ENCODE measurements at regions not wholly inside any gene's neighbourhood (a gene's known extent, or its start where the extent isn't known, plus 50 kb on each side); places are given as distances from the start of the nearest gene placed in this dataset.

- Histone ChIP-seq H3K27me3 (ENCODE audit: control insufficient read depth, insufficient read depth, low read length) (no peaks in the 10 kb centered on the region), H3K4me3 (ENCODE audit: low read length) (no peak overlapping the region), H3K36me3 (ENCODE audit: control insufficient read depth, insufficient read depth, low read length) (no peaks in the 10 kb centered on the region), H3K9me3 (ENCODE audit: control insufficient read depth, insufficient read depth, low read length) (peaks cover 8% of the 10 kb centered on the region), H3K27ac (ENCODE audit: low read length) (no peak overlapping the region), H3K4me1 (ENCODE audit: control insufficient read depth, insufficient read depth, low read length) (no peaks in the 10 kb centered on the region)
- H3K4me3 Mint-ChIP-seq, result no peak overlapping the region
- H3K27ac Mint-ChIP-seq, result no peak overlapping the region
- TF ChIP-seq CTCF (IDR thresholded peaks at IDR 0.05), result no peak
- H3K36me3 Mint-ChIP-seq, result no peaks in the 10 kb centered on the region
- DNase-seq (no peak), ATAC-seq (no peak)
- H3K9me3 Mint-ChIP-seq, result peaks cover 2% of the 10 kb centered on the region in 2 donors
- intact Hi-C loops (cut with micrococcal nuclease), result no loop called here
- peaks cover 11 to 25% of the 10 kb centered on the region in 2 donors for H3K27me3 Mint-ChIP-seq (ENCODE audit: low read depth in 2 of 2)
- H3K4me1 Mint-ChIP-seq, result no peaks in the 10 kb centered on the region
- 100% methylated on average over 1 of the region's 1 CpG for WGBS (ENCODE audit: insufficient coverage)
These were observed 382.6 kb upstream of the AKR1E2 start for GRCh38 chr10:4443419-4443818.

GRCh38 chr10:4442296-4442695 lies 383.7 kb upstream of the AKR1E2 start:
- Histone ChIP-seq H3K36me3 (ENCODE audit: control insufficient read depth, insufficient read depth, low read length) (no peaks in the 10 kb centered on the region), H3K27me3 (ENCODE audit: control insufficient read depth, insufficient read depth, low read length) (no peaks in the 10 kb centered on the region), H3K9me3 (ENCODE audit: control insufficient read depth, insufficient read depth, low read length) (peaks cover 8% of the 10 kb centered on the region), H3K27ac (ENCODE audit: low read length) (no peak overlapping the region), H3K4me1 (ENCODE audit: control insufficient read depth, insufficient read depth, low read length) (no peaks in the 10 kb centered on the region), H3K4me3 (ENCODE audit: low read length) (no peak overlapping the region)
- H3K9me3 Mint-ChIP-seq, result peaks cover 2% of the 10 kb centered on the region in 2 donors
- TF ChIP-seq CTCF (IDR thresholded peaks at IDR 0.05), result no peak
- no peak overlapping the region for H3K27ac Mint-ChIP-seq
- peaks cover 12 to 25% of the 10 kb centered on the region in 2 donors for H3K27me3 Mint-ChIP-seq (ENCODE audit: low read depth in 2 of 2)
- no peaks in the 10 kb centered on the region for H3K4me1 Mint-ChIP-seq
- H3K36me3 Mint-ChIP-seq, result no peaks in the 10 kb centered on the region
- no peak for ATAC-seq
- WGBS (ENCODE audit: insufficient coverage), result 91% methylated on average over 4 of the region's 4 CpGs
- intact Hi-C loops (cut with micrococcal nuclease), result no loop called here
- no peak overlapping the region for H3K4me3 Mint-ChIP-seq
- no peak for DNase-seq

DNA sequence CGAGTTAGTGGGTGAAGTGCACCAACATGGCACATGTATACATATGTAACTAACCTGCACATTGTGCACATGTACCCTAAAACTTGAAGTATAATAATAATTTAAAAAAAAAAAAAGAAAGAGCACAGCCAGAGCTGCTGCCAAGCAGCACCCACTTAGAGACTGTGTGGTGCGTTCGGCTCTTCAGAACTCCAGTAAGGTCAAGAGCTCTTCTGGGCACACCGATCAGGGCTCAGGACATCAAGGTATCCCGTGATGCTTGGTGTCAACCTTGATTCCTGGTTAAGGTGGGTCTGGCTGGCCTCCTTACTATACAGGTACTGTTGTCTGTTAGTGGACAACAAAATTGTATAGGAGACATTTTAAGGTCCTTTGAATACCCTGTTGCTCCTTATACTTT lies 385.7 kb upstream of the AKR1E2 start:
- Mint-ChIP-seq H3K27ac (no peak overlapping the region), H3K27me3 (ENCODE audit: low read depth in 2 of 2) (peaks cover 9 to 15% of the 10 kb centered on the region in 2 donors), H3K9me3 (peaks cover 2% of the 10 kb centered on the region in 2 donors), H3K36me3 (no peaks in the 10 kb centered on the region), H3K4me1 (no peaks in the 10 kb centered on the region), H3K4me3 (no peak overlapping the region)
- 95% methylated on average over 4 of the region's 5 CpGs for WGBS (ENCODE audit: insufficient coverage)
- intact Hi-C loops (cut with micrococcal nuclease), result no loop called here
- no peaks in the 10 kb centered on the region for H3K27me3 ChIP-seq (ENCODE audit: control insufficient read depth, insufficient read depth, low read length)
- H3K9me3 ChIP-seq (ENCODE audit: control insufficient read depth, insufficient read depth, low read length), result peaks cover 8% of the 10 kb centered on the region
- H3K36me3 ChIP-seq (ENCODE audit: control insufficient read depth, insufficient read depth, low read length), result no peaks in the 10 kb centered on the region
- no peak for TF ChIP-seq CTCF (IDR thresholded peaks at IDR 0.05)
- no peak overlapping the region for H3K27ac ChIP-seq (ENCODE audit: low read length)
- ATAC-seq, result no peak
- no peaks in the 10 kb centered on the region for H3K4me1 ChIP-seq (ENCODE audit: control insufficient read depth, insufficient read depth, low read length)
- DNase-seq, result no peak
- H3K4me3 ChIP-seq (ENCODE audit: low read length), result no peak overlapping the region

DNA sequence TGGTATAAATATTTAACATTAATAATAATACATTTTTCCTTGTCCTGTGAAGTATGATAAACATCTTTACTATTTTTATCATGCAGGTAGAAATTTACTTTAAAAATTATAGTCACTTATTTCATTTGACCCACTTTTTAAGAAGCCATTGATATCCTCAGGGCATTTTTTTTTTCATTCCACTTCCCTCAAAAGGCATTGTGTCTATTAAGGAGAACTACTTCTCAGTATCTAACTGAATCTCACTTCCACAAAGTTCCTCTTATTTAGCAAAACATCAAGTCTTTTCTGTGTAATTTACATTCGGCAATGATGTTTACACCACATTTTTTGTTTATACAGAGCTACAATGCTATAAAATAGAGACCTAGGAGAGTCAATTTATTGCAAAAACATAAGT lies 388.2 kb upstream of the AKR1E2 start:
- Mint-ChIP-seq H3K4me3 (no peak overlapping the region), H3K9me3 (peaks cover 0 to 2% of the 10 kb centered on the region in 2 donors), H3K36me3 (no peaks in the 10 kb centered on the region), H3K27me3 (ENCODE audit: low read depth in 2 of 2) (peaks cover 5 to 7% of the 10 kb centered on the region in 2 donors), H3K27ac (no peak overlapping the region), H3K4me1 (no peaks in the 10 kb centered on the region)
- Histone ChIP-seq H3K4me1 (ENCODE audit: control insufficient read depth, insufficient read depth, low read length) (no peaks in the 10 kb centered on the region), H3K27me3 (ENCODE audit: control insufficient read depth, insufficient read depth, low read length) (no peaks in the 10 kb centered on the region), H3K4me3 (ENCODE audit: low read length) (no peak overlapping the region), H3K36me3 (ENCODE audit: control insufficient read depth, insufficient read depth, low read length) (no peaks in the 10 kb centered on the region), H3K27ac (ENCODE audit: low read length) (no peak overlapping the region), H3K9me3 (ENCODE audit: control insufficient read depth, insufficient read depth, low read length) (no peaks in the 10 kb centered on the region)
- DNase-seq (no peak), ATAC-seq (no peak)
- TF ChIP-seq CTCF (IDR thresholded peaks at IDR 0.05), result no peak
- no CpG with 5 or more reads among the region's 1 CpG for WGBS (ENCODE audit: insufficient coverage)
- intact Hi-C loops (cut with micrococcal nuclease), result no loop called here

Measured in natural killer cell (primary cell).